ENCODE measurements at regions not wholly inside any gene's neighbourhood (a gene's known extent, or its start where the extent isn't known, plus 50 kb on each side); places are given as distances from the start of the nearest gene placed in this dataset.

DNA sequence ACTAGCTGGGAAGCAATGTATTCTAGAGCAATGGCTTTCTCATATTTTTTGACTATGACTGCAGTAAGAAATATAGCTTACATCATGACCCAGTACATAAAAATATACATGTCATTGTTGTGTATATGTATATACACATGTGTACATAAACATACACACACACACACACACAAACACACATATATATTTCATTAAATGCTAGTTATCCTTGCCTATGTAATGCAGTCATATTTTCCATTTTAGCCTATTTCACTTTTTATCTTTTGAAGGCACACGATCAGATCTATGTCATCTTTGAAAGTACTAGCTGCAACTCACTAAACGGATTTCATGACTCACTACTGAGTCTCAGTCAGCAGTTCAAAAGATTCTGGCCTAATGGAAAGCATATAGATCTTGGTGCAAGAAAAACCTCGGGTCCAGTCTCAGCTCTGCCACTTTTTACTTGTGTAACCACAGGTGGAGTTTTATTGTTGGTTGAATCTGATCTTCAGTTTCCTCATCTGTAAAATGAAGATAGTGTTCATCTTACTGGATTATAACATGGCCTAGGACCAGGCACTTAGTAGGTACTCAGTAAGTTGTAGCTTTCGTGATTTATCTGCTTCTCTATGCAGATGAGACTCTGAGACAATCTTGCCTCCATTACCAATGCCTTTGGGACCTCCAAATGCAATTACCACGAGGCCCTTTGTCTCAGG is 325.6 kb downstream of the RRAGC start:
- no peaks in the 10 kb centered on the region for H3K4me1 ChIP-seq
- H3K27me3 ChIP-seq (replicated peaks in 1 of 7), result peaks cover 0 to 25% (median 0%) of the 10 kb centered on the region in 7 donors
- no peak overlapping the region for H3K27ac ChIP-seq
- no peak overlapping the region for H3K4me3 ChIP-seq
- DNase-seq, result no peak
- TF ChIP-seq POLR2AphosphoS5 (IDR thresholded peaks at IDR 0.05) (no peak), POLR2A (IDR thresholded peaks at IDR 0.05) (no peak), CTCF (IDR thresholded peaks at IDR 0.05 in 8 of 11, conservative IDR thresholded peaks at IDR 0.05 in 3 of 11) (no peak)
- H3K36me3 ChIP-seq, result no peaks in the 10 kb centered on the region
- intact Hi-C loops (cut with DNase I; ENCODE audit: low total_unique reads), result no loop called here
- no peaks in the 10 kb centered on the region for H3K9me3 ChIP-seq
- WGBS, 5 donors, result 66 to 73% (median 69%) methylated on average over 5 of the region's 5 CpGs

- TF ChIP-seq POLR2A (IDR thresholded peaks at IDR 0.05) (no peak), POLR2AphosphoS5 (IDR thresholded peaks at IDR 0.05) (no peak)
- H3K4me3 ChIP-seq, result no peak overlapping the region
- intact Hi-C loops (cut with DNase I; ENCODE audit: low total_unique reads), result no loop called here
- peaks cover 0 to 9% (median 0%) of the 10 kb centered on the region in 6 donors for H3K4me1 ChIP-seq
- no peak overlapping the region for H3K27ac ChIP-seq
- H3K27me3 ChIP-seq (replicated peaks in 1 of 7), result peaks cover 0 to 16% (median 0%) of the 10 kb centered on the region in 7 donors
- DNase-seq, result no peak
- no peaks in the 10 kb centered on the region for H3K9me3 ChIP-seq
- WGBS, 5 donors, result 85 to 94% (median 90%) methylated on average over 3 of the region's 3 CpGs
- H3K36me3 ChIP-seq, result no peaks in the 10 kb centered on the region
These were observed 328.6 kb downstream of the RRAGC start for GRCh38 chr1:38530957-38531356.

GRCh38 chr1:38529946-38530345 is 329.6 kb downstream of the RRAGC start:
- no peak for TF ChIP-seq CTCF (IDR thresholded peaks at IDR 0.05 in 8 of 11, conservative IDR thresholded peaks at IDR 0.05 in 3 of 11)
- no peak for TF ChIP-seq POLR2A (IDR thresholded peaks at IDR 0.05)
- TF ChIP-seq POLR2AphosphoS5 (IDR thresholded peaks at IDR 0.05), result no peak
- H3K4me3 ChIP-seq, result no peak overlapping the region
- 80 to 97% (median 96%) methylated on average over 1 to 3 of the region's 3 CpGs for WGBS, 5 donors
- H3K27me3 ChIP-seq (replicated peaks in 1 of 7), result peaks cover 0 to 9% (median 0%) of the 10 kb centered on the region in 7 donors
- peaks cover 0 to 9% (median 0%) of the 10 kb centered on the region in 6 donors for H3K4me1 ChIP-seq
- no peak for DNase-seq
- H3K9me3 ChIP-seq, result no peaks in the 10 kb centered on the region
- H3K36me3 ChIP-seq, result no peaks in the 10 kb centered on the region
- intact Hi-C loops (cut with DNase I; ENCODE audit: low total_unique reads), result no loop called here
- H3K27ac ChIP-seq, result no peak overlapping the region

GRCh38 chr1:38529391-38529790 is 330.2 kb downstream of the RRAGC start:
- peaks cover 0 to 8% (median 0%) of the 10 kb centered on the region in 7 donors for H3K27me3 ChIP-seq (replicated peaks in 1 of 7)
- no peak overlapping the region for H3K4me3 ChIP-seq
- TF ChIP-seq POLR2AphosphoS5 (IDR thresholded peaks at IDR 0.05) (no peak), CTCF (IDR thresholded peaks at IDR 0.05 in 8 of 11, conservative IDR thresholded peaks at IDR 0.05 in 3 of 11) (no peak), POLR2A (IDR thresholded peaks at IDR 0.05) (no peak)
- WGBS, 5 donors, result 57 to 76% (median 72%) methylated on average over 6 to 7 of the region's 7 CpGs
- DNase-seq, result no peak
- no peak overlapping the region for H3K27ac ChIP-seq
- H3K36me3 ChIP-seq, result no peaks in the 10 kb centered on the region
- peaks cover 0 to 9% (median 0%) of the 10 kb centered on the region in 6 donors for H3K4me1 ChIP-seq
- no peaks in the 10 kb centered on the region for H3K9me3 ChIP-seq
- intact Hi-C loops (cut with DNase I; ENCODE audit: low total_unique reads), result no loop called here

All from spleen (tissue), 11 donors.